RWPE2 (cell line): ENCODE measurements at regions not wholly inside any gene's neighbourhood (a gene's known extent, or its start where the extent isn't known, plus 50 kb on each side); places are given as distances from the start of the nearest gene placed in this dataset.

Experiments used
- ATAC-seq: fragments of 200-7000 bp; cut with Tn5 transposase; 3 replicates; pipeline ENCODE4 v1.9.1; 2021; ENCODE audit warnings: low read depth
- DNase-seq: peaks from one replicate; pipeline ENCODE4 v3.0.0-alpha.2; 2020; ENCODE audit warnings: low spot score
- H3K27ac ChIP-seq: fragments of 450-650 bp; 2 replicates; pipeline ENCODE4 v1.5.1; 2017; ENCODE audit warnings: mild to moderate bottlenecking; ENCODE audit not compliant: poor library complexity, severe bottlenecking
- H3K27me3 ChIP-seq: fragments of 250-450 bp; sonication (Bioruptor Pico); 2 replicates; pipeline ENCODE4 v1.5.1; 2021; ENCODE audit warnings: mild to moderate bottlenecking, moderate library complexity; ENCODE audit not compliant: insufficient read depth, poor library complexity, severe bottlenecking
- H3K36me3 ChIP-seq: fragments of 250-450 bp; sonication (Bioruptor Pico); 2 replicates; pipeline ENCODE4 v1.5.1; 2020; ENCODE audit warnings: low read depth, mild to moderate bottlenecking, moderate library complexity
- H3K4me1 ChIP-seq: fragments of 250-450 bp; sonication (Bioruptor Pico); 2 replicates; pipeline ENCODE4 v1.5.1; 2021; ENCODE audit warnings: mild to moderate bottlenecking, moderate library complexity; ENCODE audit not compliant: insufficient read depth, poor library complexity, severe bottlenecking
- H3K4me3 ChIP-seq: fragments of 250-450 bp; sonication (Bioruptor Pico); 2 replicates; pipeline ENCODE4 v1.5.1; 2021; ENCODE audit warnings: mild to moderate bottlenecking, moderate library complexity; ENCODE audit not compliant: severe bottlenecking
- H3K9me3 ChIP-seq: fragments of 250-450 bp; sonication (Bioruptor Pico); 2 replicates; pipeline ENCODE4 v1.5.1; 2021; ENCODE audit warnings: mild to moderate bottlenecking, moderate library complexity; ENCODE audit not compliant: severe bottlenecking
- TF ChIP-seq, protein P1 (sequence below): fragments of 450-650 bp; IDR thresholded peaks from one replicate; pipeline ENCODE4 v1.5.1; 2017; ENCODE audit warnings: mild to moderate bottlenecking, moderate library complexity; ENCODE audit not compliant: poor library complexity, severe bottlenecking

GRCh38 chr4:141826260-141826659 lies 189.9 kb downstream of the IL15 start:
- no peak for ATAC-seq
- H3K36me3 ChIP-seq: no peaks in the 10 kb centered on the region
- no peak overlapping the region for H3K4me3 ChIP-seq
- no peaks in the 10 kb centered on the region for H3K9me3 ChIP-seq
- no peak overlapping the region for H3K27ac ChIP-seq
- TF ChIP-seq, protein P1, sequence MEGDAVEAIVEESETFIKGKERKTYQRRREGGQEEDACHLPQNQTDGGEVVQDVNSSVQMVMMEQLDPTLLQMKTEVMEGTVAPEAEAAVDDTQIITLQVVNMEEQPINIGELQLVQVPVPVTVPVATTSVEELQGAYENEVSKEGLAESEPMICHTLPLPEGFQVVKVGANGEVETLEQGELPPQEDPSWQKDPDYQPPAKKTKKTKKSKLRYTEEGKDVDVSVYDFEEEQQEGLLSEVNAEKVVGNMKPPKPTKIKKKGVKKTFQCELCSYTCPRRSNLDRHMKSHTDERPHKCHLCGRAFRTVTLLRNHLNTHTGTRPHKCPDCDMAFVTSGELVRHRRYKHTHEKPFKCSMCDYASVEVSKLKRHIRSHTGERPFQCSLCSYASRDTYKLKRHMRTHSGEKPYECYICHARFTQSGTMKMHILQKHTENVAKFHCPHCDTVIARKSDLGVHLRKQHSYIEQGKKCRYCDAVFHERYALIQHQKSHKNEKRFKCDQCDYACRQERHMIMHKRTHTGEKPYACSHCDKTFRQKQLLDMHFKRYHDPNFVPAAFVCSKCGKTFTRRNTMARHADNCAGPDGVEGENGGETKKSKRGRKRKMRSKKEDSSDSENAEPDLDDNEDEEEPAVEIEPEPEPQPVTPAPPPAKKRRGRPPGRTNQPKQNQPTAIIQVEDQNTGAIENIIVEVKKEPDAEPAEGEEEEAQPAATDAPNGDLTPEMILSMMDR: no peak
- H3K27me3 ChIP-seq: no peaks in the 10 kb centered on the region
- no peaks in the 10 kb centered on the region for H3K4me1 ChIP-seq
- no peak for DNase-seq

DNA sequence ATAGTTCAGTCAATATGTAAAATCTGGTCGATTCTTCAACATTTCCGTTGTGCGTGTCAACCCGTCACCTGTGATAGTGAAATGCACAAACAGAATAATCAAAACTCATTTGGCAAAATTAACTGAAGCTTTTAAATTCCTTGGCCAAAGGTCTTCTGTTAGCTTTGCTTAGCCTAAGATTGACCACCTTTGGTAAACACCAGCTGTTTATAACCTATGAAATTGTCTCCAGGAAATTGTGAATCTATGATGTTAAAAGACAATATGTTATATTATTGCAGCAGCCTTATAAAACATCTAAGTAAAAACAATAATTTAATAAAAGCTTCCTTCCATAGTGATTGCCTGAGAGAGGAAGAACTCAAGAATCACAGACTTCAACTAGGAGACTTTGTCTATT lies 196.8 kb downstream of the IL15 start:
- no peaks in the 10 kb centered on the region for H3K36me3 ChIP-seq
- H3K27ac ChIP-seq: no peak overlapping the region
- no peak for ATAC-seq
- H3K4me1 ChIP-seq: no peaks in the 10 kb centered on the region
- TF ChIP-seq, protein P1: no peak
- H3K4me3 ChIP-seq: no peak overlapping the region
- no peaks in the 10 kb centered on the region for H3K9me3 ChIP-seq
- no peaks in the 10 kb centered on the region for H3K27me3 ChIP-seq
- no peak for DNase-seq

GRCh38 chr4:141840299-141840986 lies 204.1 kb downstream of the IL15 start:
- TF ChIP-seq, protein P1: no peak
- no peaks in the 10 kb centered on the region for H3K9me3 ChIP-seq
- H3K36me3 ChIP-seq: no peaks in the 10 kb centered on the region
- DNase-seq (no peak), ATAC-seq (no peak)
- no peaks in the 10 kb centered on the region for H3K27me3 ChIP-seq
- H3K27ac ChIP-seq: no peak overlapping the region
- H3K4me3 ChIP-seq: no peak overlapping the region
- no peaks in the 10 kb centered on the region for H3K4me1 ChIP-seq

DNA sequence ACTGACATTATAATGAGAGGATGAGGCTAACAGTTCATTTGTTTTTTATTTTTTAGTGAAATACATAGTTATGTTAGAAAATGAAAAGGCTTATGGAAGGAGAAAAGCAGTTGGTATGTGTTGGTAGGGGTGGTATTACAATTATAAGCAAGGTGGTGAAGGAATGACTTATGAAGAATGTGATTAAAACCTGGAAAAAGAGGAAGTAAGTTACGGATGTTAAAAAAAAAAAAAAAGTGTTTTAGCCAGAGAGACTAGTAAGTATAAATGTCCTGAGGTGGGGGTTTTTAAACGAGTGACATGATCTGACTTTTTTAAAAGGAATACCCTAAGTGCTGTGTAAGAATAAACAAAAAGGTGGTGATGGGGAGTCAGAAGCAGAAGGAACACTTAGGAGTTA lies 206.8 kb downstream of the IL15 start:
- ATAC-seq (no peak), DNase-seq (no peak)
- no peak overlapping the region for H3K4me3 ChIP-seq
- H3K27ac ChIP-seq: no peak overlapping the region
- H3K4me1 ChIP-seq: no peaks in the 10 kb centered on the region
- H3K36me3 ChIP-seq: no peaks in the 10 kb centered on the region
- H3K27me3 ChIP-seq: no peaks in the 10 kb centered on the region
- no peaks in the 10 kb centered on the region for H3K9me3 ChIP-seq
- TF ChIP-seq, protein P1: no peak

GRCh38 chr4:141845901-141846300 lies 209.5 kb downstream of the IL15 start:
- TF ChIP-seq, protein P1: no peak

More at GRCh38 chr4:141845901-141846300, 209.5 kb downstream of the IL15 start:
- H3K9me3 ChIP-seq: no peaks in the 10 kb centered on the region
- DNase-seq (no peak), ATAC-seq (no peak)
- H3K36me3 ChIP-seq: no peaks in the 10 kb centered on the region
- H3K27ac ChIP-seq: no peak overlapping the region
- no peaks in the 10 kb centered on the region for H3K4me1 ChIP-seq
- no peaks in the 10 kb centered on the region for H3K27me3 ChIP-seq
- no peak overlapping the region for H3K4me3 ChIP-seq
